SK-N-MC (cell line): ENCODE measurements at regions not wholly inside any gene's neighbourhood (a gene's known extent, or its start where the extent isn't known, plus 50 kb on each side); places are given as distances from the start of the nearest gene placed in this dataset.

Experiments used
- EZH2 ChIP-seq: fragments of 200-600 bp; sonication (generic); IDR thresholded peaks from one replicate; pipeline ENCODE4 v1.6.1; 2017; ENCODE audit warnings: antibody characterized with exemption
- FOXP2 ChIP-seq: optimal IDR thresholded peaks from 2 replicates; pipeline ENCODE3; 2011; ENCODE audit warnings: mild to moderate bottlenecking, moderate library complexity; ENCODE audit not compliant: insufficient read depth; ENCODE audit errors: extremely low read length, control extremely low read depth
- POLR2AphosphoS5 ChIP-seq: IDR thresholded peaks from 2 replicates; pipeline ENCODE4 v1.6.1; 2012; ENCODE audit warnings: mild to moderate bottlenecking, low read depth, low read length, borderline replicate concordance

GRCh38 chr3:72641072-72641471 lies 207.2 kb downstream of the SHQ1 start:
- TF ChIP-seq POLR2AphosphoS5 (no peak), EZH2 (no peak), FOXP2 (no peak)
